ENCODE measurements at regions not wholly inside any gene's neighbourhood (a gene's known extent, or its start where the extent isn't known, plus 50 kb on each side); places are given as distances from the start of the nearest gene placed in this dataset.

DNA sequence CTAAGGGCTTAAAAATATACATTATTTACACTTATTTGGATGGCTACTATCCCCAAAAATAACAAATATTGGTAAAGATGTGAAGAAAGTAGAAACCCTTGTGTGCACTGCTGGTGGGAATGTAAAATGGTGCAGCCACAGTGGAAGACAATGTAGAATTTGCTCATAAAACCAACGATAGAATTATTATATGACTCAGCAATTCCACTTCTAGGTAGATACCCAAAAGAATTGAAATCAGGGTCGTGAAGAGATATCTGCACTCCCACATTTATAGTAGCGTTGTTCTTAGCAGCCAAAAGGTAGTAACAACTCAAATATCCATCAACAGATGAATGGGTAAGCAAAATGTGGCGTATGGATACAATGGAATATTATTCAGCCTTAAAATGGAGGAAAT lies 181.6 kb upstream of the UBE3A start:
- no peak for TF ChIP-seq ZBTB7A (IDR thresholded peaks at IDR 0.05; ENCODE audit: low read depth)
- TF ChIP-seq, protein P1, sequence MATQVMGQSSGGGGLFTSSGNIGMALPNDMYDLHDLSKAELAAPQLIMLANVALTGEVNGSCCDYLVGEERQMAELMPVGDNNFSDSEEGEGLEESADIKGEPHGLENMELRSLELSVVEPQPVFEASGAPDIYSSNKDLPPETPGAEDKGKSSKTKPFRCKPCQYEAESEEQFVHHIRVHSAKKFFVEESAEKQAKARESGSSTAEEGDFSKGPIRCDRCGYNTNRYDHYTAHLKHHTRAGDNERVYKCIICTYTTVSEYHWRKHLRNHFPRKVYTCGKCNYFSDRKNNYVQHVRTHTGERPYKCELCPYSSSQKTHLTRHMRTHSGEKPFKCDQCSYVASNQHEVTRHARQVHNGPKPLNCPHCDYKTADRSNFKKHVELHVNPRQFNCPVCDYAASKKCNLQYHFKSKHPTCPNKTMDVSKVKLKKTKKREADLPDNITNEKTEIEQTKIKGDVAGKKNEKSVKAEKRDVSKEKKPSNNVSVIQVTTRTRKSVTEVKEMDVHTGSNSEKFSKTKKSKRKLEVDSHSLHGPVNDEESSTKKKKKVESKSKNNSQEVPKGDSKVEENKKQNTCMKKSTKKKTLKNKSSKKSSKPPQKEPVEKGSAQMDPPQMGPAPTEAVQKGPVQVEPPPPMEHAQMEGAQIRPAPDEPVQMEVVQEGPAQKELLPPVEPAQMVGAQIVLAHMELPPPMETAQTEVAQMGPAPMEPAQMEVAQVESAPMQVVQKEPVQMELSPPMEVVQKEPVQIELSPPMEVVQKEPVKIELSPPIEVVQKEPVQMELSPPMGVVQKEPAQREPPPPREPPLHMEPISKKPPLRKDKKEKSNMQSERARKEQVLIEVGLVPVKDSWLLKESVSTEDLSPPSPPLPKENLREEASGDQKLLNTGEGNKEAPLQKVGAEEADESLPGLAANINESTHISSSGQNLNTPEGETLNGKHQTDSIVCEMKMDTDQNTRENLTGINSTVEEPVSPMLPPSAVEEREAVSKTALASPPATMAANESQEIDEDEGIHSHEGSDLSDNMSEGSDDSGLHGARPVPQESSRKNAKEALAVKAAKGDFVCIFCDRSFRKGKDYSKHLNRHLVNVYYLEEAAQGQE (IDR thresholded peaks at IDR 0.05; ENCODE audit: low read depth): no peak
- no peak for TF ChIP-seq TAF1 (IDR thresholded peaks at IDR 0.05; ENCODE audit: low read depth)
